GM23338 (cell line): ENCODE measurements at regions not wholly inside any gene's neighbourhood (a gene's known extent, or its start where the extent isn't known, plus 50 kb on each side); places are given as distances from the start of the nearest gene placed in this dataset.
A peak's percentile ranks its signal among the peaks of the same experiment; 100 is the strongest.

Source experiments
- CREB1 ChIP-seq: fragments of 250-450 bp; sonication (Bioruptor Pico); IDR thresholded peaks from 2 replicates; pipeline ENCODE4 v1.5.0; 2020; ENCODE audit warnings: low read depth, mild to moderate bottlenecking, moderate library complexity
- EZH2 ChIP-seq: fragments of 200-600 bp; sonication (generic); IDR thresholded peaks from one replicate; pipeline ENCODE4 v1.8.0; 2017; ENCODE audit warnings: antibody characterized with exemption, mild to moderate bottlenecking, low read depth; ENCODE audit not compliant: unreplicated experiment
- EZH2phosphoT487 ChIP-seq: fragments of 200-600 bp; sonication (generic); IDR thresholded peaks from one replicate; pipeline ENCODE4 v1.8.1; 2018; ENCODE audit warnings: antibody characterized with exemption; ENCODE audit not compliant: unreplicated experiment
- JUNB ChIP-seq: IDR thresholded peaks from one replicate; pipeline ENCODE4 v1.6.1; 2016; ENCODE audit warnings: antibody characterized with exemption; ENCODE audit not compliant: unreplicated experiment
- POLR2AphosphoS5 ChIP-seq: IDR thresholded peaks from 2 replicates; pipeline ENCODE4 v1.6.1; 2016; ENCODE audit warnings: antibody characterized with exemption, low read depth
- STAT1 ChIP-seq: IDR thresholded peaks from one replicate; pipeline ENCODE4 v1.6.1; 2016; ENCODE audit warnings: antibody characterized with exemption; ENCODE audit not compliant: unreplicated experiment
- TF ChIP-seq, protein P1 (sequence below), 2 experiments: fragments of 200-600 bp in 1 of 2; sonication (generic) in 1 of 2; conservative IDR thresholded peaks; 2 replicates each; pipeline versions ENCODE4 v1.5.1 to v1.6.1; 2016 to 2017; ENCODE audit warnings: antibody characterized with exemption in 2 of 2, low read depth in 2 of 2, mild to moderate bottlenecking in 2 of 2, moderate library complexity in 1 of 2
- TF ChIP-seq, protein P2 (sequence below): IDR thresholded peaks from one replicate; pipeline ENCODE4 v1.6.1; 2018; ENCODE audit warnings: antibody characterized with exemption; ENCODE audit not compliant: unreplicated experiment
- TF ChIP-seq, protein P3 (sequence below): fragments of 250-450 bp; sonication (Bioruptor Pico); IDR thresholded peaks from 2 replicates; pipeline ENCODE4 v1.5.0; 2020; ENCODE audit warnings: mild to moderate bottlenecking, moderate library complexity
- TF ChIP-seq, protein P4 (sequence below): IDR thresholded peaks from 2 replicates; pipeline ENCODE4 v1.6.1; 2016; ENCODE audit warnings: antibody characterized with exemption

DNA sequence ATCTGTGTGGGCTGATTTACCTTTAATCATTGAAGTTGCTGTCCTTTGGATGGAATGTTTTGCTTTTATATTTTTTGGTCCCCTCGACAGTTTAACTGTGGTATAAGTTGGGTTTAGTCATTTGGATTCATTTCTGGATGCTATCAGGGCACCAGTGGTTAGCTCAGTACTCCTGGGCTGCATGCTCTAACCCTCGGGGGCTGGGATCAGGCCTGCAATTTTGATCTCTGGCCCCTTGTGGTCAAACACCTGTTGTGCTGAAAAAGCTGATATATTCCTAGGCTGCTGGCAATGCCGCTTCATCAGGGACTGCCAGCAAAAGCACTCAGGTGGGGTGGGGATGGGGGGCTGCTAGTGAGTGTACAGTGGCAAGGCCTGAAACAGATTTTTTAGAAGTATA lies 440.4 kb upstream of the RIOK2 start:
- TF ChIP-seq, protein P1, sequence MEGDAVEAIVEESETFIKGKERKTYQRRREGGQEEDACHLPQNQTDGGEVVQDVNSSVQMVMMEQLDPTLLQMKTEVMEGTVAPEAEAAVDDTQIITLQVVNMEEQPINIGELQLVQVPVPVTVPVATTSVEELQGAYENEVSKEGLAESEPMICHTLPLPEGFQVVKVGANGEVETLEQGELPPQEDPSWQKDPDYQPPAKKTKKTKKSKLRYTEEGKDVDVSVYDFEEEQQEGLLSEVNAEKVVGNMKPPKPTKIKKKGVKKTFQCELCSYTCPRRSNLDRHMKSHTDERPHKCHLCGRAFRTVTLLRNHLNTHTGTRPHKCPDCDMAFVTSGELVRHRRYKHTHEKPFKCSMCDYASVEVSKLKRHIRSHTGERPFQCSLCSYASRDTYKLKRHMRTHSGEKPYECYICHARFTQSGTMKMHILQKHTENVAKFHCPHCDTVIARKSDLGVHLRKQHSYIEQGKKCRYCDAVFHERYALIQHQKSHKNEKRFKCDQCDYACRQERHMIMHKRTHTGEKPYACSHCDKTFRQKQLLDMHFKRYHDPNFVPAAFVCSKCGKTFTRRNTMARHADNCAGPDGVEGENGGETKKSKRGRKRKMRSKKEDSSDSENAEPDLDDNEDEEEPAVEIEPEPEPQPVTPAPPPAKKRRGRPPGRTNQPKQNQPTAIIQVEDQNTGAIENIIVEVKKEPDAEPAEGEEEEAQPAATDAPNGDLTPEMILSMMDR (conservative IDR thresholded peaks at IDR 0.05; ENCODE audit: low read depth in 2 of 2): peak in 1 of 2 experiments; percentile 4; a peak in 1 of 4 replicates
- no peak for TF ChIP-seq JUNB
- TF ChIP-seq EZH2: no peak
- no peak for TF ChIP-seq POLR2AphosphoS5
- no peak for TF ChIP-seq CREB1
- TF ChIP-seq EZH2phosphoT487: no peak
- TF ChIP-seq, protein P2, sequence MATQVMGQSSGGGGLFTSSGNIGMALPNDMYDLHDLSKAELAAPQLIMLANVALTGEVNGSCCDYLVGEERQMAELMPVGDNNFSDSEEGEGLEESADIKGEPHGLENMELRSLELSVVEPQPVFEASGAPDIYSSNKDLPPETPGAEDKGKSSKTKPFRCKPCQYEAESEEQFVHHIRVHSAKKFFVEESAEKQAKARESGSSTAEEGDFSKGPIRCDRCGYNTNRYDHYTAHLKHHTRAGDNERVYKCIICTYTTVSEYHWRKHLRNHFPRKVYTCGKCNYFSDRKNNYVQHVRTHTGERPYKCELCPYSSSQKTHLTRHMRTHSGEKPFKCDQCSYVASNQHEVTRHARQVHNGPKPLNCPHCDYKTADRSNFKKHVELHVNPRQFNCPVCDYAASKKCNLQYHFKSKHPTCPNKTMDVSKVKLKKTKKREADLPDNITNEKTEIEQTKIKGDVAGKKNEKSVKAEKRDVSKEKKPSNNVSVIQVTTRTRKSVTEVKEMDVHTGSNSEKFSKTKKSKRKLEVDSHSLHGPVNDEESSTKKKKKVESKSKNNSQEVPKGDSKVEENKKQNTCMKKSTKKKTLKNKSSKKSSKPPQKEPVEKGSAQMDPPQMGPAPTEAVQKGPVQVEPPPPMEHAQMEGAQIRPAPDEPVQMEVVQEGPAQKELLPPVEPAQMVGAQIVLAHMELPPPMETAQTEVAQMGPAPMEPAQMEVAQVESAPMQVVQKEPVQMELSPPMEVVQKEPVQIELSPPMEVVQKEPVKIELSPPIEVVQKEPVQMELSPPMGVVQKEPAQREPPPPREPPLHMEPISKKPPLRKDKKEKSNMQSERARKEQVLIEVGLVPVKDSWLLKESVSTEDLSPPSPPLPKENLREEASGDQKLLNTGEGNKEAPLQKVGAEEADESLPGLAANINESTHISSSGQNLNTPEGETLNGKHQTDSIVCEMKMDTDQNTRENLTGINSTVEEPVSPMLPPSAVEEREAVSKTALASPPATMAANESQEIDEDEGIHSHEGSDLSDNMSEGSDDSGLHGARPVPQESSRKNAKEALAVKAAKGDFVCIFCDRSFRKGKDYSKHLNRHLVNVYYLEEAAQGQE: no peak
- TF ChIP-seq, protein P3, sequence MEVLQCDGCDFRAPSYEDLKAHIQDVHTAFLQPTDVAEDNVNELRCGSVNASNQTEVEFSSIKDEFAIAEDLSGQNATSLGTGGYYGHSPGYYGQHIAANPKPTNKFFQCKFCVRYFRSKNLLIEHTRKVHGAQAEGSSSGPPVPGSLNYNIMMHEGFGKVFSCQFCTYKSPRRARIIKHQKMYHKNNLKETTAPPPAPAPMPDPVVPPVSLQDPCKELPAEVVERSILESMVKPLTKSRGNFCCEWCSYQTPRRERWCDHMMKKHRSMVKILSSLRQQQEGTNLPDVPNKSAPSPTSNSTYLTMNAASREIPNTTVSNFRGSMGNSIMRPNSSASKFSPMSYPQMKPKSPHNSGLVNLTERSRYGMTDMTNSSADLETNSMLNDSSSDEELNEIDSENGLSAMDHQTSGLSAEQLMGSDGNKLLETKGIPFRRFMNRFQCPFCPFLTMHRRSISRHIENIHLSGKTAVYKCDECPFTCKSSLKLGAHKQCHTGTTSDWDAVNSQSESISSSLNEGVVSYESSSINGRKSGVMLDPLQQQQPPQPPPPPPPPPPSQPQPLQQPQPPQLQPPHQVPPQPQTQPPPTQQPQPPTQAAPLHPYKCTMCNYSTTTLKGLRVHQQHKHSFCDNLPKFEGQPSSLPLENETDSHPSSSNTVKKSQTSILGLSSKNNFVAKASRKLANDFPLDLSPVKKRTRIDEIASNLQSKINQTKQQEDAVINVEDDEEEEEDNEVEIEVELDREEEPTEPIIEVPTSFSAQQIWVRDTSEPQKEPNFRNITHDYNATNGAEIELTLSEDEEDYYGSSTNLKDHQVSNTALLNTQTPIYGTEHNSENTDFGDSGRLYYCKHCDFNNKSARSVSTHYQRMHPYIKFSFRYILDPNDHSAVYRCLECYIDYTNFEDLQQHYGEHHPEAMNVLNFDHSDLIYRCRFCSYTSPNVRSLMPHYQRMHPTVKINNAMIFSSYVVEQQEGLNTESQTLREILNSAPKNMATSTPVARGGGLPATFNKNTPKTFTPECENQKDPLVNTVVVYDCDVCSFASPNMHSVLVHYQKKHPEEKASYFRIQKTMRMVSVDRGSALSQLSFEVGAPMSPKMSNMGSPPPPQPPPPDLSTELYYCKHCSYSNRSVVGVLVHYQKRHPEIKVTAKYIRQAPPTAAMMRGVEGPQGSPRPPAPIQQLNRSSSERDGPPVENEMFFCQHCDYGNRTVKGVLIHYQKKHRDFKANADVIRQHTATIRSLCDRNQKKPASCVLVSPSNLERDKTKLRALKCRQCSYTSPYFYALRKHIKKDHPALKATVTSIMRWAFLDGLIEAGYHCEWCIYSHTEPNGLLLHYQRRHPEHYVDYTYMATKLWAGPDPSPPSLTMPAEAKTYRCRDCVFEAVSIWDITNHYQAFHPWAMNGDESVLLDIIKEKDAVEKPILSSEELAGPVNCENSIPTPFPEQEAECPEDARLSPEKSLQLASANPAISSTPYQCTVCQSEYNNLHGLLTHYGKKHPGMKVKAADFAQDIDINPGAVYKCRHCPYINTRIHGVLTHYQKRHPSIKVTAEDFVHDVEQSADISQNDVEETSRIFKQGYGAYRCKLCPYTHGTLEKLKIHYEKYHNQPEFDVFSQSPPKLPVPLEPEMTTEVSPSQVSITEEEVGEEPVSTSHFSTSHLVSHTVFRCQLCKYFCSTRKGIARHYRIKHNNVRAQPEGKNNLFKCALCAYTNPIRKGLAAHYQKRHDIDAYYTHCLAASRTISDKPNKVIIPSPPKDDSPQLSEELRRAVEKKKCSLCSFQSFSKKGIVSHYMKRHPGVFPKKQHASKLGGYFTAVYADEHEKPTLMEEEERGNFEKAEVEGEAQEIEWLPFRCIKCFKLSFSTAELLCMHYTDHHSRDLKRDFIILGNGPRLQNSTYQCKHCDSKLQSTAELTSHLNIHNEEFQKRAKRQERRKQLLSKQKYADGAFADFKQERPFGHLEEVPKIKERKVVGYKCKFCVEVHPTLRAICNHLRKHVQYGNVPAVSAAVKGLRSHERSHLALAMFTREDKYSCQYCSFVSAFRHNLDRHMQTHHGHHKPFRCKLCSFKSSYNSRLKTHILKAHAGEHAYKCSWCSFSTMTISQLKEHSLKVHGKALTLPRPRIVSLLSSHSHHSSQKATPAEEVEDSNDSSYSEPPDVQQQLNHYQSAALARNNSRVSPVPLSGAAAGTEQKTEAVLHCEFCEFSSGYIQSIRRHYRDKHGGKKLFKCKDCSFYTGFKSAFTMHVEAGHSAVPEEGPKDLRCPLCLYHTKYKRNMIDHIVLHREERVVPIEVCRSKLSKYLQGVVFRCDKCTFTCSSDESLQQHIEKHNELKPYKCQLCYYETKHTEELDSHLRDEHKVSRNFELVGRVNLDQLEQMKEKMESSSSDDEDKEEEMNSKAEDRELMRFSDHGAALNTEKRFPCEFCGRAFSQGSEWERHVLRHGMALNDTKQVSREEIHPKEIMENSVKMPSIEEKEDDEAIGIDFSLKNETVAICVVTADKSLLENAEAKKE: no peak
- TF ChIP-seq STAT1: no peak
- TF ChIP-seq, protein P4, sequence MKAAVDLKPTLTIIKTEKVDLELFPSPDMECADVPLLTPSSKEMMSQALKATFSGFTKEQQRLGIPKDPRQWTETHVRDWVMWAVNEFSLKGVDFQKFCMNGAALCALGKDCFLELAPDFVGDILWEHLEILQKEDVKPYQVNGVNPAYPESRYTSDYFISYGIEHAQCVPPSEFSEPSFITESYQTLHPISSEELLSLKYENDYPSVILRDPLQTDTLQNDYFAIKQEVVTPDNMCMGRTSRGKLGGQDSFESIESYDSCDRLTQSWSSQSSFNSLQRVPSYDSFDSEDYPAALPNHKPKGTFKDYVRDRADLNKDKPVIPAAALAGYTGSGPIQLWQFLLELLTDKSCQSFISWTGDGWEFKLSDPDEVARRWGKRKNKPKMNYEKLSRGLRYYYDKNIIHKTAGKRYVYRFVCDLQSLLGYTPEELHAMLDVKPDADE: no peak
